SKM-1 treated with dmso at 0.1 percent for 144 hours (cell line): ENCODE measurements at regions not wholly inside any gene's neighbourhood (a gene's known extent, or its start where the extent isn't known, plus 50 kb on each side); places are given as distances from the start of the nearest gene placed in this dataset.
"Not testable (repeated sequence)": the region's sequence is repeated elsewhere in the genome, so short reads cannot be mapped to it uniquely, and the experiment has no call there.

Experiments
- DNase-seq: peaks from one replicate; lab custom pipeline; 2025; ENCODE audit not compliant: unreplicated experiment; lab: John Stamatoyannopoulos, UW

DNA sequence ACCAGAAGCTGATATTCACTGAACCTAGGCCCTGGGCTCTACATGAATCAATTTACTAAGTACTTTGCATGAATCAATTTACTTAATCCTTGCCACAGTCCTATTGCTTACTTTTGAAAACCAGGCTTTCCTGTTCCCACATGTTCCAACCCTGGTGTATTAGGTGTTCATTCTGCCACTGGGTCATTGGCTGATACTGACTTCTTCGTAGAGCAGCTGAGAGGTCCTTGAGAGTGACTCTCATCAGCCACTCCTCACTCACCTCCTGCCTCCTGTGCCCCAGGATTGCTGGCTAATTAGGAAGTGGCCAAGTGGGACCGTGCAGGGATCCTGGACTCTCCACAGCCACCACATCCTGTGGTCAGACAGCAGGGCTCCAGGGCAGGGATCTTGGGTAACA lies 109.5 kb upstream of the CXorf66 start:
- not testable (repeated sequence) for DNase-seq

DNA sequence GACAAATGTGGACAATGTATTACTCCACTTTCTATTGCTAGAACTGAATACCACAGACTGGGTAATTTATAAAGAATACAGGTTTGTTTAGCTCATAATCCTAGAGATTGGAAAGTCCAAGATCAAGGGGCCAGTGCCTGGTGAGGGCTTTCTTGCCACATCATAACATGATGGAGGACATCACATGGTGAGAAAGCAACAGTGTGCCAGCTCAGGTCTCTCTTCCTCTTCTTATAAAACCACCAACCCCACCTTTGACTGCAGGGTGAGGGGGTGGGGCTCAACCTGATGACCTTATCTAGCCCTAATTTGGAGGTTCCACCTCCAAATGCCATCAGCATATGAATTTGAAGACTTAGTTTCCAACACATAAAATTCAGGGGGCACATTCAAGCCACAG lies 105.7 kb upstream of the CXorf66 start:
- no peak for DNase-seq

DNA sequence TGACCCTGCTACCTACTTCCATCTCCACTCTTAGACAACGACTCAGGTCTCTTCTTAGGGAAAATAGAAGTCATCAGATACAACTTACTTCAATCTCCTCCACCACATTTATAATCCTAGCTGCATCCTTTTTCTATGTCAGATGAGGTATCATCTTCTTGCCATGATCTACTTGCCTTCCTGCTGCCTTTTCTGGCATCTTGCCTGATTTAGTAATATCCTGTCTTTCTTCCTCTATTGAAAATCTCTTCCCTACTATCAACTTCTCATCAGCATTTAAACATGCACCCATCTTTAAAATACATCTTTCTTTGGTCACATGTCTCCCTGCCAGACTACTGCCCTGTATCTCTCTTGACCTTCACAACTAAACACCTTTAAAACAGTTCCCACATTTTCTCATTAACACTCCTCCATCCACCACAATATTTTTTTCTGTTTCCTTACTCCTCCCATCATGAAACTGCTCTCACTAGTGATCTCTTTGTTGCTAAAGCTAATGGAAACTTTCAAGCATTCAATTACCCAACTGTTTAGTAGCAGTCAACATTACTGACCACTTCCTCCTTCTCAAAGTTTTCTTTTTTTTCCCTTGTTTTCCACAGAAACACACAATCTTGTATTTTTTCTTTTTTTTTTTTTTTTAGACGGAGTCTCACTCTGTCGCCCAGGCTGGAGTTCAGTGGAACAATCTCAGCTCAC lies 100.8 kb upstream of the CXorf66 start:
- peak; percentile 62 for DNase-seq

DNA sequence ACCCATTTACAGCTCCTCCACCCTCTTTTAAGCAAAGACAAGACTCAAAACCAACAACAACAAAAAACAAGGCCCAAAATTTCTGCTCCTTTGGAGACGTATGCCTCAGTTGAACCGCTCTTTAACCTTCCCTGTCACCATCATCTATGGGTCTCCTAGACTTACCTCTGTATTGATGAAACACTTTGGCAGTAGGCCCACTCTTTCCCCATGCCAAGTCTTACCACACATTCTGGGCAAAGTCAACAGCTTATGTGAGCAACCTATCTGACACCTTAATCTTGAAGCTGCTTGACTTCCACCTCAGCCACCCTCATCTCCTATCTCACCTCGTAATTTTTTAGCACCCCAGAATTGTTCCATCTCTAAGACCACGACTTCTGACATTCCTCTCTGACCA lies 99.7 kb upstream of the CXorf66 start:
- DNase-seq = no peak

DNA sequence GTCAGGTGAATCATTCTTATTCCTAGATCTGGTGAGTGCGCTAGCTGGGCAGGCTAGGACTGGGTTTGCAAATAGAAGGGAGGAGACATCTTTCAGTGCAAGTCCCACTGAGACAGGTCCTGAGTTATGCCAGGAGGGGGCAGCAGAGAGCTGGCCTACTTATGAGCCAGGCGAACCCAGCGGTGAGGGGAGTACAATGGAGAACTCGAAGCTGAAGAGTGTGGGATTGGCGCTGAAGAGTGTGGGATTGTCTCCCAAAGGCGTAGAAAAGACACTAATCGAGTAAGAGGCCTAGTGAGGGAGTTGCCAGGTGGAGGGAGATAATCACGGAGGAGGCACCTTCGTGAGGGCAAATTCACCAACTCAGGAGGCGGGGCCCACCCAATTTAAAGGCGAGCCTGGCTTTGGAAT lies 91.7 kb upstream of the CXorf66 start:
- peak; percentile 55 for DNase-seq

DNA sequence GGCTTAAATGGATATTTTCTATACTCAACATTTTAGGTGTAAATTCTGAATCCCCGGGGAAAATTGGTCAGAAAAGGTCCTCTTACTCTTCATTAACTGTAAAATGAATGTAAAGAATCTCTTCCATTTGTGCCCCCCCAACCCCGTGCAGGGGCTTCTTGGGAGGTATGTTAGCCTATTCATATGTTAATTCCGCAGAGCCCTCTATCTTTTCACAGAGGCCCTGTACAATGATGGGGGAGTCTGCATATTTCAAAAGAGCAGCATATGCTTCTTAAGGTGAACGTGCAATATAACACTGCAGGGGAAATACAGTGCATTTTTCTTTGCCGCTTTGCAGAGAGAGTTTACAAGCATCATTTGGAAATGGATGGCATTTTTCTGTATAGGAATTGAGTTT lies 88.5 kb upstream of the CXorf66 start:
- no peak for DNase-seq

DNA sequence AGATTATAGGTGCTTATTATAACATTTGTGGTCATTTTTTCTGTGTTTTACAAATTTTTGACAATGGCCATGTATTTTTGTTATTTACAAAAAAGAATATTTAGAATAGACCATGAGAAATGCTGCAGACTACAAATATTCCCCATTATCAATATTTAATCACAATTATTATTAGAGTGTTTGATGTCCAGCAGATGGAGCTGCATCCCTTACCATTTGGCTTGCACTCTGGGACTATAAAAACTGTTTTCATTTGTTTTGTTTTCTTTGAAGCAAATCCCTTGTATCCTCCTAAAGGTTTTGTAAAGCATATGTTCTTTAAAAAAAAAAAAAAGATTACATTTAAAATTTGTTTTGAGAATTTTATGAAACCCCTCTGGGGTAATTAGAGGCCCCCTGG lies 85.6 kb upstream of the CXorf66 start:
- no peak for DNase-seq

DNA sequence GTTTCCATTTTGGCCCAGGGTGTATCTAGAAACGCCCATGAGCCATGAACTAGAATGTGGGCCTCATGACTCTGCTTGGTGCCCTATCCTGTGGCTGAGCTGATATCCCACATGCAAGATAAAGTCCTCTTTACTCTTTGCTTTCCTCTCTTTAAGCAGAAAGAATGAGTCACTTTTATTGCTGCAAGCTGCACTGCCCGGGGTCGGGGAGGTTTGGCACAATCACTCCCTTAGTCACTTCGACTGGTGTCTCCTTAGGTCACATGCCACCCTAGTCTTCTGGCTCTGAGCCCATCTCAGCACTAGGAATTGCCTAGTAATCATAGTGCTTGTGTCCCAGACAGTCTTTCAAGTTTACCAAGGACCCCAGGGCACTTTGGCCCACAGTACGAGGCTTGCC lies 75.1 kb upstream of the CXorf66 start:
- DNase-seq = no peak

DNA sequence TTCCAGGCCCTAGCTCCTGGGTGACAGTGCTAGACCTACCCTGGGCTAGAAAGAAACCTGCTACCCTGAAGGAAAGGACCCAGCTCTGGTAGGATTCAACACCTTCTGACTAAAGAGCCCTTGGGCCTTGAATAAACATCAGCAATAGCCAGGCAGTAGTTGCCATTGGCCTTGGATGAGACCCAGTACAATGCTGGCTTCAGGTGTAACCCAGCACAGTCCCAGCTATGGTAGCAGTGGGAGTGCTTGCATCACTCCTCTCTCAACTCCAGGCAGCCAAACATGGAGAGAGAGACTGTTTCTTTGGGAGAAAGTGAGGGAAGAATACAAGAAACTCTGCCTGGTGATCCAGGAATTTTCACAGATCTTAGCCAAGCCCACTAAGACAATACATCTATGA lies 73.5 kb upstream of the CXorf66 start:
- no peak for DNase-seq

DNA sequence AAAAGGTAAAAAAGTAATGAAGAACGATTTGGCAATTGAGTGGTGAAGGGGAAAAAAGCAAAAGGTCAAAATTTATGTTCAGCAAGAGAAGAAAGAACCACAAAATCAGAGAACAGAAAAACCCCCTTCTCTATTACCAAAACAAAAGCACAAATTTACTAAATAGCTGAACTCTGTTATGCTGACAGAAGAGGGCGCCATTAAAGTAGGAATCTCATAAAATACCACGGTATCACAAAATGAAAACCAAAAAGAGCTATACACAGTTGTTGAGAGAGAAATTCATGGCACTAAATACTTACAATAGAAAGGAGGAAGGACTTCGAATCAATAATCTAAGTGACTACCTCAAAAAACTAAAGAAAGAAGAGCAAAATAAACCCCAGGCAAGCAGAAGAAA lies 69.6 kb upstream of the CXorf66 start:
- DNase-seq = peak; percentile 44

DNA sequence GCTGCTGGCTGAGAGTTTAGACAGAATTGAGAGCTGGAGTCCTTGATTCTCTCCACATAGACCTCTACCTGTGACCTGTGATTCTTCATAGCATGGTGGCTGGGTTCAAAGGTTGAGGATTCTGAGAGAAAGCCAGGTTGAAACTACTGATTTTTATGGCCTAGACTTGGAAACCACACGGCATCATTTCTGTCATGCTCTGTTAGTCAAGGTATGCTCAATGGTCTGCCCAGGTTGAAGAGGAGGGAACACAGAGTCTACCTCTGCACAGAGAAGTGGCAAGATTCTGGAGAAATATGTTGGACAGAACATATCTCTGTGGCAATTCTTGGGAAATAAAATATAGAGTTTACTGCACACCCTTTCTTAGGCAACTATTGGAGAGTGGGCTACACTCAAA lies 57.2 kb upstream of the CXorf66 start:
- DNase-seq = no peak

DNA sequence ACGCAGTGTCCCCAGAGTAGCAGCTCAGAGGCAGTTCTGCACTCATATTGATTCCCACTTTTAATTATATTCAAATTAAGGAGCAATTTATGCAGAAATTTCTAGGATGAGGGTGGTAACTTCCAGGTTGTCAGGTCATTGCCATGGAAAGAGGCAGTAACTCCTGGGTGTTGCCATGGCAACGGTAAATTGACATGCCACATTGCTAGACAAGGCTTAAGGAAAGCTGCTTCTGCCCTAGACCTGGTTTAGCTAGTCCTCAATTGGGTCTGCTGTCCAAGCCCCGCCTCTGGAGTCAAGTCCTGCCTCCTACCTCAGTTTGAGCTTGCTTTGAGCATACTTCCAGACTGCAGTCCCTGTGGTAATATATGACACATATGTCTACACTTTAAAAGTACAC lies 53.8 kb upstream of the CXorf66 start:
- not testable (repeated sequence) for DNase-seq
